Stimulated activated CD4-positive, alpha-beta T cell treated with anti-CD3 and anti-CD28 coated beads, Interleukin-4, amount 100 ng/mL, for 48 hours (primary cell): ENCODE measurements at regions not wholly inside any gene's neighbourhood (a gene's known extent, or its start where the extent isn't known, plus 50 kb on each side); places are given as distances from the start of the nearest gene placed in this dataset.
A peak's percentile ranks its signal among the peaks of the same experiment; 100 is the strongest.

ENCODE experiments used
- DNase-seq, 2 donors: peaks; one replicate each; pipeline ENCODE4 v3.0.0-alpha.2; 2020; ENCODE audit warnings: low read depth in 2 of 2

DNA sequence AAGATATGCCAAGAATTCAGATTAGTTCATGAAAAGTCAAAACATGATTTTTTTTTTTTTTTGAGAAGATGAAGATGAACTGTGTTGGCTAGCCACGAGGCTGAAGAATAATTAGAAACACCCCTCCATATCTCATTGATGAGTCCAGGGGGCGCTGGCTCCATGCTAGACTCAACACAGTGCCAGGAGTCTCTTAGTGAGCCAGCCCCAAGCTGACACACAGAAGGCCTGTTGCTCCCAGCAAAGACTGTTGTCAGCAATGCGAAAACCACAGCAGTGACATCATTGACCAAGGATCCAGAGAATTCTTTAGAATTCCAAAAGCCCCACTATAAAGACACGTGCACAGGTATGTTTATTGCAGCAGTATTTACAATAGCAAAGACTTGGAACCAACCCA is 185.2 kb downstream of the ANXA2 start:
- DNase-seq = no peak

DNA sequence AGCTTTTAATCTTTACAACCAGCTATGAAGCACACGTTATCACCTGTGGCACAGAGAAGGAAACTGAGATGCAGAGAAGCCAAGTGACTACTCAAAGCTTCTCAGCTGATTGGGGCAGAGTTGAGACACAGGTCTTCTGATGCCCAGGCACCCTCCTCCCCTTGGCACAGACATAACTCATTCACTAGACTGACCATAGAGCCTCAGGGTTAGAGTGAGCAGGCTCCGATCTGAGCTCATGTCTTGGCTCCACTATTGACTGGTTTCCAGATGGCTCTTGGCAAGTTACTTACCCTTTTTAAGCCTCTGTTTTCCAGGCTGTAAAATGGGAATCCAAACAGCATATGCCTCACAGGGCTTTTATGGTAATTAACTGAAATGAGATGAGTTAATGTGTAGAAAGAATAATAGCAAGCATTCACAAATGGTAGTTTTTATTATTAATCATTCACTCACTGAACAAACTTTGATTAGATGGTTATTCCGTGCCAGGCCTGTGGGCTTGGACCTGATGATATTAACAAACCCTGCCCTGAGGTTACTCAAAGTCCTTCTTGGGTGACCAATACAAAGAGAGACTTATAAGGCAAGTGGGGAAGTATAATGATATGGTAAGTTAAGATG is 184.3 kb downstream of the ANXA2 start:
- no peak for DNase-seq

DNA sequence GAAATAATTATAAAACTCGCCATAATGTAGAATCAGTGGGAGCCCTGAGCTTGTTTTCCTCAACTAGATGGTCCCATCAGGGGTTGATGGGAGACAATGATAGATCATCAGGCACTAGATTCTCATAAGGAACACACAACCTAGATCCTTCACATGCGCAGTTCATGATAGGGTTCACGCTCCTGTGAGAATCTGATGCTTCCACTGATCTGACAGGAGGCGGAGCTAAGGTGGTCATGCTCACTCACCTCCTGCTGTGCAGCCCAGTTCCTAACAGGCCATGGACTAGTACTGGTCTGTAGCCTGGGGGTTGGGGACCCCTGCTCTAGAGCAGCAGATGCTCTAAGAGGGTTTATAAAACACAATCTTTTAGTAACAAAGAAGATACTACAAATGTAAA is 183.6 kb downstream of the ANXA2 start:
- DNase-seq = no peak

DNA sequence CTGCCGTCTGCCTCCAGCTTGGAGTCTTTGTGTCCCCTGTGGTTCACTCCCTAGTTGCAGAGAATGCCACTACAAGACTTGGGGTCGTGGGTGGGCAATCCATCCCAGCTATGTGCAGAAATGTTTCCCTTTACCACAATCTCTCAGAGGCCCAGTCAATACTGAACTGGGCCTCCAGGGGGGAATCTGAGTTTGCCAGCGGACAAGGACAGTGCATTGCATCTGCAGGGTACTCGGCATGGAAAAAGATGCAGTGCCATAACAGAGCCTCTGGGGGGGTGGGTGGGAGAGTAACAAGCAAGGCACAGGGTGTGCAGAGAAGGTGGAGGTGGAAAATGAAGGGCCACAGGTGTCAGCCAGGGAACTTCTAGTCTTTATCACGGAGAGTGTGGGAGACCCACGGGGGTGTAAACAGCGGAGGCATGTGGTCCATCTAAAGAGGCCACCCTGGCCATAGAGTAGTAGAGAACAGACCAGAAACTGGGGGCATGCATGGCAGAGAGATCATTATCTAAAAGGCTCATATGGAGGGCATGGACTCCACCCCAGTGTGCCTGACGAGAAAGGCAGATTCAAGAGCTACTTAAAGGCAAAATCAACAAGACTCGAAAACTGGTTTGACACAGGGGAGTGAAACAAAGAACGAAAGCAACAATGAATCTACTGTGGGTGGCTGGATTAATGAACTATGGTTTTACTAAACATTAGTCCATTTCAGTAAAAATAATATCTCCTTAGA is 182.4 kb downstream of the ANXA2 start:
- no peak for DNase-seq

DNA sequence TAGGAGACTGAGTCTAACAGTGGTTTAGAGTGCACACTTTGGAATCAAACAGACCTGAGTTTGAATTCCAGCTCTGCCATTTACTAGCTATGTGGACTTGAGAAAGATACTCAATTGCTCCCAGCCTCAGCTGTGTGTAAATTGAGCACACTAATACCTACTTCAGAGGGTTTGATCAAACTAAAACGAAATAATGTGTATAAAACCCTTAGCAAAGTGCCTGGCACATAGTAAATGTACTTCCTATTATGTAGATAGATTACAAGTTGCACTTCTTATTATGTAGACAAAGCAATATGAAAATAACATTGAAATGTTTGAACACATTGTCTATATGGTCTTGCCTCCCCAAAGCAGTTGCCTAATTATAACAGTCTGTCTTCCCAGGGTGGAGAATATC is 180.6 kb downstream of the ANXA2 start:
- DNase-seq = no peak

DNA sequence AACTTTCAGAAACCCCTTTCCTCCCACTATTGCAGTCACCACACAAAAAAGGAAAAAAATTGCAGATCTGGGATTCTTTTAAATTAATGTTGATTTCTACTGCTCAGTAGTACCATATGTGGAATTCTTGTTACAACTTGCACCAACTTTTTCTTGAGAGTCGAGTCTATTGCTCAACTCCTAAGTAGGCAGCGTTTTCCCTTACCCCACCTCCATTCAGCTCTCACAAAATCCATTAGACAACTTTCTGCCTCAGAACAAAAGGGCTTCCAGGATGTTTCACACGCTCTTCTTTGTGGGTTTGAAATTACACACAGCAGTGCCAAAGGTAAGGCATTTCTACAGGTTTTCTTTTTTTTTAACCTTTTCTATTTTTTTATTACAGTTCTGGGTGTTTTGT is 179.5 kb downstream of the ANXA2 start:
- DNase-seq = no peak

DNA sequence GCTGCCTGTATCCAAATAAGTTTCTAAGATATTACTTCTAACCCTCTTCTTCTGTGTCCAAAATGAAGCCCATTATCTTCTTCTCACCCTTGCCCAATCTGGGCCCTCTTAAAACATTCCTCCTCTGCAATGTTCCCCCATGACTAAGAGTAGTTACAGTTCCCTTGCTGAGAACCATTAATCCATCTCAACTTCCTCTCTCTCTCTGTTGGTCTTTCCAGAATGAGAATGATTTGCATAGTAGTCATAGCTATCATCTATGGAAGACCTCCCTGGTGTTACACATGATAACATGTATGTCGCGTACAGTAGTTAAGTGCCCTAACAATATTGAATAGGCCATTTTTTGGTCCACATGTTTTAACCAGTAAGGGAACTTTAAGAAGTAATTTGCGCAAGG is 177.9 kb downstream of the ANXA2 start:
- no peak for DNase-seq

DNA sequence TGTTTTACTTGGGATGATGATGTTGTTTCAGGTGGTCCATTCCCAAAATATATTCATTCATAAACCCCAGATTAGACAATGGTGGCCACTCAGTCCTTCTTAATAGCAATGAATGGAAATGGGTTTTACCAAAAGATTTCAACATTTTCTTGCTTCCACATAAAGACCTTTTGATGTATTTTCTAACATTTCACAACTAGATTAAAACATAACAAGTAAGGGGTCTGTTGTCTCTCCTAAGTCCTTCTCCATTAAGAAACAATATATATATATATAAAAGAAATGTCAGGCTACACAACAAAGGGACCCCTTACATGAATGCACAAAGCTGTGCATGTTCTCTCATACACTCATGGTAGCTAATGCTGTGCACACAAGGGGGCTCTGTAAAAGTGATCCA is 176.4 kb downstream of the ANXA2 start:
- DNase-seq = no peak

DNA sequence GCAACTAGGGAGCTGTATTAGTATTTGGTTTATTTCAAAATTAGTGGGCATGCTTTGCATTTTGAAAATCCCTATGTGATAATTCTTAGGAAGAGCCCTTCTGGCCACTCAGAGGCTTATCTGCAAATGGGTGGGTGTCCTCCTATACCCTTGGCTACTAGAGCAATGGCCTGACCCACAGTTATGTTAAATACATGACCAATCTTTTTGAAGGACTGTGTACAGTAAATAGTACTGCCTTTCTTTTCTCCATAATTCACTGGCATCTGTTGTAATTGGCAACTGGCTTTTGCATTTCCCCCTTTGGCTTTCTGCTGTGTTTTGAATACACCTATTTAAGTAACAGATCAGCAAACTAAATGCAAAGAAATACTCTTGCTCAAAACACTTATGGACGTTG is 175.4 kb downstream of the ANXA2 start:
- no peak for DNase-seq

DNA sequence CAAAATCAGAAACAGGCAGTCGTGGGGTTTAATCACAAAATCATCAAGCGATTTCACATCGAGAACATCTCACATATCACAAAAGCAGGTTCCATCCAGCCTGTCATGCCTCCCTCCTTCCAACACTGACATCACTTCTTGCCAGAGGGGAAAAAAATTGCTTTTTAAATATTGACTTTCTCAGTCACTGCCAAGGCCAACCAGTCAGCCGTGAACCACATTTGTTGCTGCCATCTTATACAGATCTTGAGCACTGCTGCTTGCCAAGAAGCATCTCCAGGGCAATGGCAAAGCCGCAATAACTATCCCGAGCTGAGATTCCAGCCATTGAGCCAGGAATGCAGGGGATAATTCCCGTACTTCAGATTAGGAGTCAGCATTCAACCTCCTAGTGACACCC is 174.6 kb downstream of the ANXA2 start:
- DNase-seq = no peak

DNA sequence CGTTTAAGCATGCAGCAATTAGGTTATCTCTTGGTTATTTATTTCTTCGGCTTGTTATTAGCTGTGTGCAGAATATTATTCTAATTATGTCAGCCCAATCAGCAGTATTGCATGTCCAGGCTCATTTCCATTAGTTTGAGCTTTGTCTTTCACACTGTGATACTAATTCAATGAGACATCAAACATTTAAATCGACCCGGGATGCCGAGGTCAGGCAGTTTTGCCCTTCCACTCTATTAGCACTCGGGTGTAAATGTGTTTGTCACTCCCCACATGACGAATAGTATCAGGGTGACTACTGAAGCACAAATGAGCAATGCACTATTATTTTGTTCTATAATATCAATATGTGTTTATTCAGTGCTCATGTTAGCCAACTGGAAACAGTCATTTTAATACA is 170.9 kb downstream of the ANXA2 start:
- no peak for DNase-seq

DNA sequence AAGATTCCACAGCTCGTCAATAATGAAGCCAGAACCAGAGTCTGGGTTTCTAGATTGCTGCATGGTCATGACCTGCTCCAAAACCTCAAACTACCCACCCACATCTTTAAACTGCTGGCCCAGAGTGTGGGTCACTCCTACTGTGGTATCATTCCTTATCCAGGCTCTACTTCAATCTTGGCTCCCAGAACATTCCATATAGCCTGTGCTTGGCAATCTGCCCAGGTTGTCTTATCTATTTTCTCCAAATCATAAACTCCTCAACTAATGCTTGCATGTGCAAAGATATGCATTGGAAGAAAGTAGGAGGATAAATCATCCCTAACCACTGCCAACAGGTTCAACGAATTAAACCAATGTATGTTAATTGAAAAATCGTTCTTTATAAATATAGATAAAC is 169.7 kb downstream of the ANXA2 start:
- DNase-seq = no peak

DNA sequence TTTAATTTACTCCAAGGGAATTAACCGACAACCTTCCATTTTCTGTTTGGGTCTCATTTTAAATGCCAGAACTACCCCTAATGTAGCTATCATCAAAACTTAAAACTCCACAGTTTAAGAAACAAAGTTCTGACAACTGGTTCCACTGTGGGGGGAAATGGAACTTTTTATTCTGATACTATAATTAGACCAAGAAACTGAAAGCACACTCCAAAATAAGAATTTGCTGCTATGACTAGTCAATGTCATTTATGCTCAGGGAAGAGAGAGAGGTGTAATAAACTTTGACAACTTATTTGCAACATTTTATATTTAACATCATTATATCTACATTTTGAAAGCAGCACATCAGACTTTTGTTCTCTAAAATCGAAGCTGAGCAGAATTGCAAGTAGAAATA is 169.2 kb downstream of the ANXA2 start:
- DNase-seq = no peak

DNA sequence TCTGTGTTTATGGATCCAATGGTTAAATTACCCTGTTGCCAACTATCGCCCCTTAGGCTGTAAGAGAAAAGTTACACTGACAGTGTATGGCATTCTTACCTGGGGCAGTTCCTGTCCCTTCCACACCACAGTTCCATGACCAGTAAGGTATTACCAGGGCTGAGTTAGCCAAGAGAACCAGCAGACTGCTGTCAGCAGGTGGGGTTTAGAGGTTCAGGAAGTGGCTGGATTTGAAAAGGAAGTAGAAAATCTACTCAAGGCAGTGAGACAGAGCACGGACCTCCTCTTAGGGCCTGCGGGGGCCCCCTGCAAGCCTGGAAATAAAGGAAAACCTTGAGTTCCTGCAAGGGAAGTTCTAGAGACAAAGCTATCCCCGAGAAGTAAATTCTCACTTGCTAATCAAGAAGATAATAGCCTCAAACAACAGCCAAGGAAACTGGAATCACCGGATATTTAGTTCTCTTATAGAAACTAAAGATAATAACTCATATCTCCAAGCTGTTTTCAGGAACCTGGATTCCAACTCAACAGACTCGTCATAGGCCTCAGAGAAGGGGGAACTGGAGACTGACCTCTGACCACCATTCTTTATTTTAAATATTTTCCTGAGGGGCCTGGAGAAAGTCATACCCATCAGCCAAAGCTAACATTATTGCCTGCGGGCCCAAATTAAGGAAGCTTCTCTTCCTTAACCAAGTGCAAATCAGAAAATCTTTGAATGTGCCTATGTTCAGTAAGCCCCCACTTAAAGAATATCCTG is 161.7 kb downstream of the ANXA2 start:
- no peak for DNase-seq

DNA sequence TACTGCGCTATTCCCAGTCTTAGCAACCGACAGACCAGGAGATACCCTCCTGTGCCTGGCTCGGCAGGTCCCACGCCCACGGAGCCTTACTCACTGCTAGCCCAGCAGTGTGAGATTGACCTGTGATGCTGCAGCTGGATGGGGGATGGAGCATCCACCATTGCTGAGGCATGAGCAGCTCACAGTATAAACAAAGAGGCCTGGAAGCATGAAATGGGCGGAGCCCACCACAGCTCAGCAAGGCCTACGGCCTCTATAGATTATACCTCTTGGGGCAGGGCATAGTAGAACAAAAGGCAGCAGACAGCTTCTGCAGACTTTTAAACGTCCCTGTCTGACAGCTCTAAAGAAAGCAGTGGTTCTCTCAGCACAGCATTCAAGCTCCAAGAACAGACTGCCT is 160.3 kb downstream of the ANXA2 start:
- DNase-seq = no peak

DNA sequence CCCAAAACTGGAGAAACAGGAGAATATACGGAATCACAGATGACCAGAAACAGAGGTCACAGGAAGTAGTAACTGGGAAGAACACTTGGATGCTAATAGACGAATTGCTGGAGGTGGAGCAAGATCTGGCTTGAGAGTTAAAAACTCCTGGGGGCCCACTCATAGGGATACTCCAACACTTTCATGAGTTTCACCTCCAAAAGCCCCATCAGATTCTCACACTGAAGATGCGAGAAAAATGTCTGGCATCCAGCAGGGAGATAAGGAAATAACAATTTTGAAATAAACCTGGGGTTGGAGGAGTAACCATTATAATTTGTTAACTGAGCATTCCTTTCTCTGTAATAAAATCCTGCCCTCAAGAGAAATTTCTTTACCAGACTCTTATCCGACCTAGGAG is 154.0 kb downstream of the ANXA2 start:
- no peak for DNase-seq

DNA sequence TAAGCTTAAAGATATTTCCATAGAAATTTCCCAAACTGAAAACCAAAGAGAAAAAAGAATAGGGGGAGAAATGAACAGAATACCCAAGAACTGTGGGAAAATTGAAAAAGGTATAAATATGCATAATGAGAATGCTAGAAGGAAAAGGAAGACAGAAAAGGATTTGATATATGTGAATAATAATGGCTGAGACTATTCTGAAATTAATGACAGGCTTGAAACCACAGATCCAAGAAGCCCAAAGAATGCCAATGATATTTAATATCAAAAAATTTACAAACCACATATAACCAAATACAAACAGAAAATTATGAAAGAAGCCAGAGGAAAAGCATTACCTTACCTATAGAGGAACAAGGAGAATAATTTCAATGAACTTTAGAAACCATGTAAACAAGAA is 153.0 kb downstream of the ANXA2 start:
- DNase-seq = no peak

DNA sequence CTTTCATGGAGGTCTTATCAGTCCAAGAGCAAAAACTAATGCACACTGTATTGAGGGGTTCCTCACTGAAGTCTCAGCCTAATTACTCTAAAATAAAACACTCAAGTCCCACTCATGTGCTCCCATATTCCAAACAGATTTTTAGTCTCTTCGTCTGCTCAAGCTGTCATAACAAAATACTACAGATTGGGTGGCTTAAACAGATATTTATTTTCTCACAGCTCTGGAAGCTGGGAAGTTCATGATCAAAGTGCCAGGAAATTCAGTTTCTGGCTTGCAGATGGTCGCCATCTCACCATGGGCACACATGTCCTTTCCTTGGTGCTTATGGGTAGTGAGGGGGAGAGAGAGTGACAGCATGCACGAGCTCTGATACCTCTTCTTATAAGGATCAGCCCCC is 147.5 kb downstream of the ANXA2 start:
- DNase-seq = no peak

DNA sequence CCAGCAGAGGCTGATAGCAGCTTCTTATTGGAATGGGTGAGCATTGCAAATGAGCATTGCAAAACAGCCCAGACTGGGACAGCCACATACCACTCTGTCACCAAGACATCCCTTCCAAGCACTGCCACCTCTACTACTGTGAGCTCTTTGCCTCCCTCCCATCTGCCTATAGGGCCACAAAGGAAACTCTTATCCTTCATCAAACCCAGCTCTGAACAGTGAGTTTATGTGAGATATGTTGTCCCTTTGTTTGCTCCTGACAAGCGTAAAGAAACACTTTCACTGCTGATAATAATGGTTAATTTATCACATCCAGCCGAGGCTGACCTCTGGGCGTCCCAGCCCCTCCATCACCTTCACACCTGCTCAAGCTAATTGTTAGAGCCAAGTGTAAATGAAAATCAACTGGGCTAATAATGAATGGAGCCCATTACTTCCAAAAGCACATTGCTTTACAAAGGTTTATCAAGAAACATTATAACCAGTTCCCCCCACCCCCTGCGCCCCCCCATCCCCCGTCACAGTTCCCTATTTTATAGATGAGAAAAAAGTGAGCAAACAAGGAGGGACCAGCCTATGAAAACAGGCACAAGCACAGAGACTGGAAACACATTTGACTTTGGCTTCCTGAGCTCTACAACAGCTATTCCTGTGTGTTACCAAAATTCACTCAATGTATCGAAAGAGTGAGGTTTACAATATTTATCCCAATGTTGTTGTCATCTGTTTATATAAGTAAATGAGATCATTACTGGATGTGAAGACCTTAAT is 146.3 kb downstream of the ANXA2 start:
- DNase-seq = no peak

DNA sequence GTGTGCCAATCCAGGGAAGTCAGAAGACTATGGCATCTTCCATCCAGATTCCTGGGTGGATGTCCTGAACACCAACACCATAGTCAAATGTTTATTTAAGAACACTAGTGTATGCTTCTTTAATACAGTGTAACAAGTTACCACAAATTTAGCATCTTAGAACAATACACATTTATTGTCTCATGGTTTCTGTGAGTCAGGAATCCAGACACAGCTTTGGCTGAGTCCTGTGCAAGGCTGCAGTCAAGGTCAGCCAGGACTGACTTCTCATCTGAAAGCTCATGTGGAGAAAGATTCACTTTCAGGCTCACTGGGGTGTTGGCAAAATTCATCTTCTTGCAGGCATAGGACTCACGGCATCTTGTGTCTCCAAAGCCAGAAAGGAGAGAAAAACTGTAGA is 143.4 kb downstream of the ANXA2 start:
- no peak for DNase-seq

DNA sequence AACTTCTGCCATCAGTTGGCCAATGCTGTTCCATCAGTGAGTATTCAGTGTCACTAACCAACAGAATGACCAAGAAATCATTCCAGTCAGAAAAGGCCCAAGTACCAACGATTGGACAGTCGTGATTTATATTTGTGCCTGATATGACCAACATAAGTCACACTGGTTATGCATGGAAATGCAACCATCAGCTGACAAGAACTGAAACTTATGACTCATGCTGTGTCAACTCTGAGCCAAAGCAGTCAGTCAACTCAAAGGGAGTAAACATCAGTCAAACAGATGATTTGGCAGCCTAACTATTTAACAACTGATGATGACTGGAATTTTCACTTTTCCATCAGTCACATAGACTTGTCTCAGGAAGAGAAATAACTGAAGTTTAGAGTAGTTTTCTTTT is 142.4 kb downstream of the ANXA2 start:
- peak in 1 of 2 donors; percentile 24 for DNase-seq

DNA sequence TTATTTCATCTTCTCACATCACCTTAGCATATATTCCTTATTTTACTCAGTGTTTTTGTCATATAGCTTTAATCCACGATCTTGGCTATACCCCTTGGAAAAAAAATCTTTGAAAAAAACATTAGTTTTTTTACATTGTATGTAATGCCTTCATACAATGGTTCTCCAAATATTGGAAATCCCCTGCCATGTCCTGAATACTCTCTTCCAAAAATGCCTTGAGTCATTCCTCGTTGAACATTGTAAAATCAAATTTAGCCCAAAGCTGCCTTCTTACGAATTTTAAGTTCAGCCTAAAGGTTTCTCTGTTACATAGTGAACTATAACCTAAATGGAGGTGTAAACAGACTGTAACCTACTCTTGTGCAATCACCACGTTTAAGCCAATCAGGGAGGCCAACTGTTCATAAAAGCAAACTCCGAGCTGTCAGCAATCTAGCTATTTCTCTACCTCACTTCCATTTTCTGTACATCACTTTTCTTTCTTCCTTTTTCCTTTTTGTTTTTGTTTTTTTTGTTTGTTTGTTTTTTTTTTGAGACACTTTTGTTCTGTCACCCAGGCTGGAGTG is 140.1 kb downstream of the ANXA2 start:
- no peak for DNase-seq
